ENCODE measurements at regions not wholly inside any gene's neighbourhood (a gene's known extent, or its start where the extent isn't known, plus 50 kb on each side); places are given as distances from the start of the nearest gene placed in this dataset.

DNA sequence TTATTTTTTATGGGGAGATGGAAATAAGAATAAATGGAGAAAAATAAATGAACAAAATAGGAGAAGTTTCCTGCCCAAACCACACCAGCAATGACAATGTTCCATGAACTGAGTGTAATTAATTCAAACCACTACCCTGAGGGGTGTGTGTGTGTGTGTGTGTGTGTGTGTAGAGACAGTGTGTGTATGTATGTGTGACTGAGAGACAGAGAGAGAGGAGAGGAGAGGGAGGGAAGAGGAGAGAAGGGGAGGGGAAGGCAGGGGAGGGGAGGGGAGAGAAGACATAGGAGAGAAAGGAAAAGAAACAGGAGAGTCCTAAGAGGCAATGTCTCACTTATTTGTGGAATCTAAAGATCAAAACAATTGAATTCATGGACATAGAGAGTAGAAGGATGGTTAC is 65.0 kb upstream of the POU2AF1 start:
- FAIRE-seq (no peak), DNase-seq (ENCODE audit: low read depth, low spot score) (no peak), ATAC-seq (no peak)
- no peak overlapping the region for H3K9ac ChIP-seq (ENCODE audit: control insufficient read depth, insufficient read depth, low read length)
- intact Hi-C loops (cut with micrococcal nuclease; ENCODE audit: unreplicated experiment) (no loop called here), in situ Hi-C loops (cut with MboI) (loop anchor here (10.0 kb wide), 1 partner anchor 989 kb away; no protein-coding TSS in a partner anchor)
- H3K4me2 ChIP-seq (ENCODE audit: control insufficient read depth, insufficient read depth) = no peak overlapping the region
- TF ChIP-seq CTCF (IDR thresholded peaks at IDR 0.05 in 2 of 3, conservative IDR thresholded peaks at IDR 0.05 in 1 of 3; ENCODE audit: control insufficient read depth in 2 of 3, extremely low read depth in 1 of 3, insufficient read depth in 1 of 3, low read depth in 3 of 3, low read length in 3 of 3) (no peak), NBN (IDR thresholded peaks at IDR 0.05) (no peak), TCF3 (IDR thresholded peaks at IDR 0.05; ENCODE audit: borderline replicate concordance, insufficient read depth, low read depth, low read length) (no peak)
- BruUV-seq (replicated peaks) = no TSS peak
- H3K4me3 ChIP-seq = no peak overlapping the region
- RAD21 ChIA-PET (ENCODE audit: unreplicated experiment) = no interaction called here
- SMC1A ChIA-PET (ENCODE audit: uncharacterized antibody, unreplicated experiment) = interaction anchor here (3.5 to 4.4 kb wide), 2 partner anchors 7 to 14 kb away, joined by 19 to 50 read pairs; no protein-coding TSS in a partner anchor
- H4K20me1 ChIP-seq (ENCODE audit: control insufficient read depth, insufficient read depth) = no peaks in the 10 kb centered on the region
- POLR2A ChIA-PET = no interaction called here
- H3K27me3 ChIP-seq (replicated peaks in 1 of 2; ENCODE audit: control insufficient read depth in 2 of 2, insufficient read depth in 2 of 2, low read length in 1 of 2) = no peaks in the 10 kb centered on the region
- no peaks in the 10 kb centered on the region; the same call in 1 of the 2 replicates for H3K4me1 ChIP-seq (ENCODE audit: control insufficient read depth, insufficient read depth, low read length)
- no peaks in the 10 kb centered on the region for H3K9me3 ChIP-seq (replicated peaks; ENCODE audit: control insufficient read depth, insufficient read depth, low read length)
- H3K27ac ChIP-seq (ENCODE audit: control insufficient read depth, insufficient read depth) = no peak overlapping the region
- no peaks in the 10 kb centered on the region for H3K79me2 ChIP-seq (ENCODE audit: control insufficient read depth, insufficient read depth, low read length)
- H3K36me3 ChIP-seq (ENCODE audit: control insufficient read depth in 2 of 2, insufficient read depth in 2 of 2, low read length in 1 of 2) = no peaks in the 10 kb centered on the region
- CTCF ChIA-PET = interaction anchor here (0.9 to 1.3 kb wide), 2 partner anchors 16 to 20 kb away, joined by 4 to 9 read pairs; no protein-coding TSS in a partner anchor
- no peak overlapping the region for H2AFZ ChIP-seq (ENCODE audit: control insufficient read depth, low read depth, low read length)

DNA sequence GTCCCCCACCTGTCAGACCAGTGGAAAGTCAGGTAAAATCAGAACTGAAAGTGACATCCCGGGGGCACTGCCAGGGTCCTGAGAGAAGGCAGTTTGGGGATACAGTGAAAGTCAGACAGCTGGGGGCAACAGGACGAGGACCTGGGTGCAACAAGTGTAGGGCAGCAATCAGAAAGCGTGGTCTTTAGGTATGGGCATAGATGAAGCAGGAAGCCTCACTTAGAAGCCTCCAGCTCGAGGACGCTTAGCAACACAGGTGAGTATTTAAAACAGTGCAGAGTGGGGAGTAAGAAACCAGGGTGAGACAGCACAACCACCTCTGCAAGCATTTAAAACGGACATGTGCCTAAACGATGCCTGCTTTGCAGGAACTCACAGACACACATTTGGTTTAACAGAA is 64.6 kb upstream of the POU2AF1 start:
- no peak overlapping the region for H3K9ac ChIP-seq (ENCODE audit: control insufficient read depth, insufficient read depth, low read length)
- H3K4me3 ChIP-seq = no peak overlapping the region
- no peak for DNase-seq (ENCODE audit: low read depth, low spot score)
- H4K20me1 ChIP-seq (ENCODE audit: control insufficient read depth, insufficient read depth) = no peaks in the 10 kb centered on the region
- H3K27ac ChIP-seq (ENCODE audit: control insufficient read depth, insufficient read depth) = no peak overlapping the region
- H3K9me3 ChIP-seq (replicated peaks; ENCODE audit: control insufficient read depth, insufficient read depth, low read length) = no peaks in the 10 kb centered on the region
- CTCF ChIA-PET = interaction anchor here (0.9 to 1.3 kb wide), 2 partner anchors 16 to 19 kb away, joined by 4 to 9 read pairs; no protein-coding TSS in a partner anchor
- no peak for FAIRE-seq
- in situ Hi-C loops (cut with MboI) = loop anchor here (10.0 kb wide), 1 partner anchor 989 kb away; no protein-coding TSS in a partner anchor
- intact Hi-C loops (cut with micrococcal nuclease; ENCODE audit: unreplicated experiment) = no loop called here
- no TSS peak for BruUV-seq (replicated peaks)
- RAD21 ChIA-PET (ENCODE audit: unreplicated experiment) = no interaction called here
- H2AFZ ChIP-seq (ENCODE audit: control insufficient read depth, low read depth, low read length) = no peak overlapping the region
- POLR2A ChIA-PET = no interaction called here
- H3K36me3 ChIP-seq (ENCODE audit: control insufficient read depth in 2 of 2, insufficient read depth in 2 of 2, low read length in 1 of 2) = no peaks in the 10 kb centered on the region
- H3K27me3 ChIP-seq (replicated peaks in 1 of 2; ENCODE audit: control insufficient read depth in 2 of 2, insufficient read depth in 2 of 2, low read length in 1 of 2) = no peaks in the 10 kb centered on the region
- 25% methylated on average over 7 of the region's 7 CpGs for WGBS (ENCODE audit: insufficient coverage, insufficient replicate concordance, low lambda C conversion rate, missing lambda C conversion rate)
- SMC1A ChIA-PET (ENCODE audit: uncharacterized antibody, unreplicated experiment) = no interaction called here
- H3K4me2 ChIP-seq (ENCODE audit: control insufficient read depth, insufficient read depth) = no peak overlapping the region
- H3K4me1 ChIP-seq (ENCODE audit: control insufficient read depth, insufficient read depth, low read length) = no peaks in the 10 kb centered on the region; the same call in 1 of the 2 replicates
- no peaks in the 10 kb centered on the region for H3K79me2 ChIP-seq (ENCODE audit: control insufficient read depth, insufficient read depth, low read length)
- ATAC-seq = no peak
- TF ChIP-seq IRF5 (IDR thresholded peaks at IDR 0.05; ENCODE audit: borderline replicate concordance) (no peak), RCOR1 (conservative IDR thresholded peaks at IDR 0.05; ENCODE audit: low read depth, low read length) (no peak), STAT1 (conservative IDR thresholded peaks at IDR 0.05) (no peak), IRF3 (IDR thresholded peaks at IDR 0.05) (no peak), LARP7 (IDR thresholded peaks at IDR 0.05) (no peak)
- TF ChIP-seq, protein P1, sequence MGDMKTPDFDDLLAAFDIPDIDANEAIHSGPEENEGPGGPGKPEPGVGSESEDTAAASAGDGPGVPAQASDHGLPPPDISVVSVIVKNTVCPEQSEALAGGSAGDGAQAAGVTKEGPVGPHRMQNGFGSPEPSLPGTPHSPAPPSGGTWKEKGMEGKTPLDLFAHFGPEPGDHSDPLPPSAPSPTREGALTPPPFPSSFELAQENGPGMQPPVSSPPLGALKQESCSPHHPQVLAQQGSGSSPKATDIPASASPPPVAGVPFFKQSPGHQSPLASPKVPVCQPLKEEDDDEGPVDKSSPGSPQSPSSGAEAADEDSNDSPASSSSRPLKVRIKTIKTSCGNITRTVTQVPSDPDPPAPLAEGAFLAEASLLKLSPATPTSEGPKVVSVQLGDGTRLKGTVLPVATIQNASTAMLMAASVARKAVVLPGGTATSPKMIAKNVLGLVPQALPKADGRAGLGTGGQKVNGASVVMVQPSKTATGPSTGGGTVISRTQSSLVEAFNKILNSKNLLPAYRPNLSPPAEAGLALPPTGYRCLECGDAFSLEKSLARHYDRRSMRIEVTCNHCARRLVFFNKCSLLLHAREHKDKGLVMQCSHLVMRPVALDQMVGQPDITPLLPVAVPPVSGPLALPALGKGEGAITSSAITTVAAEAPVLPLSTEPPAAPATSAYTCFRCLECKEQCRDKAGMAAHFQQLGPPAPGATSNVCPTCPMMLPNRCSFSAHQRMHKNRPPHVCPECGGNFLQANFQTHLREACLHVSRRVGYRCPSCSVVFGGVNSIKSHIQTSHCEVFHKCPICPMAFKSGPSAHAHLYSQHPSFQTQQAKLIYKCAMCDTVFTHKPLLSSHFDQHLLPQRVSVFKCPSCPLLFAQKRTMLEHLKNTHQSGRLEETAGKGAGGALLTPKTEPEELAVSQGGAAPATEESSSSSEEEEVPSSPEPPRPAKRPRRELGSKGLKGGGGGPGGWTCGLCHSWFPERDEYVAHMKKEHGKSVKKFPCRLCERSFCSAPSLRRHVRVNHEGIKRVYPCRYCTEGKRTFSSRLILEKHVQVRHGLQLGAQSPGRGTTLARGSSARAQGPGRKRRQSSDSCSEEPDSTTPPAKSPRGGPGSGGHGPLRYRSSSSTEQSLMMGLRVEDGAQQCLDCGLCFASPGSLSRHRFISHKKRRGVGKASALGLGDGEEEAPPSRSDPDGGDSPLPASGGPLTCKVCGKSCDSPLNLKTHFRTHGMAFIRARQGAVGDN (IDR thresholded peaks at IDR 0.05) = no peak
